CMK (cell line): ENCODE measurements at regions not wholly inside any gene's neighbourhood (a gene's known extent, or its start where the extent isn't known, plus 50 kb on each side); places are given as distances from the start of the nearest gene placed in this dataset.
"Not testable (repeated sequence)": the region's sequence is repeated elsewhere in the genome, so short reads cannot be mapped to it uniquely, and the experiment has no call there.

ENCODE experiments used
- DNase-seq: peaks from one replicate; pipeline ENCODE4 v3.0.0-alpha.2; 2010; ENCODE audit warnings: low read depth

GRCh38 chr5:150960791-150961396 lies 56.1 kb upstream of the ZNF300 start:
- DNase-seq = peak; percentile 5

GRCh38 chr5:150960323-150960722 lies 55.5 kb upstream of the ZNF300 start:
- DNase-seq = not testable (repeated sequence)
